Activated gamma-delta T cell (primary cell): ENCODE measurements at regions not wholly inside any gene's neighbourhood (a gene's known extent, or its start where the extent isn't known, plus 50 kb on each side); places are given as distances from the start of the nearest gene placed in this dataset.
A peak's percentile ranks its signal among the peaks of the same experiment; 100 is the strongest.

ENCODE experiments used
- DNase-seq: peaks from one replicate; lab custom pipeline; 2025; lab: John Stamatoyannopoulos, UW

GRCh38 chr15:31473385-31474058, 146.9 kb downstream of the KLF13 start:
- no peak for DNase-seq

GRCh38 chr15:31474059-31474868, 147.6 kb downstream of the KLF13 start:
- no peak for DNase-seq

- no peak for DNase-seq
Measured at GRCh38 chr15:31476236-31476810, 149.7 kb downstream of the KLF13 start.

GRCh38 chr15:31476866-31477265, 150.2 kb downstream of the KLF13 start:
- DNase-seq, result no peak

- no peak for DNase-seq
Measured at GRCh38 chr15:31477301-31477700, 150.7 kb downstream of the KLF13 start.

GRCh38 chr15:31477851-31478701, 151.4 kb downstream of the KLF13 start:
- DNase-seq, result no peak

GRCh38 chr15:31478702-31479221, 152.1 kb downstream of the KLF13 start:
- DNase-seq, result no peak

- no peak for DNase-seq
Measured at GRCh38 chr15:31480356-31481025, 153.9 kb downstream of the KLF13 start.

- DNase-seq, result no peak
Measured at GRCh38 chr15:31481142-31481541, 154.5 kb downstream of the KLF13 start.

GRCh38 chr15:31482122-31482922, 155.7 kb downstream of the KLF13 start:
- no peak for DNase-seq

GRCh38 chr15:31483053-31483985, 156.7 kb downstream of the KLF13 start:
- DNase-seq, result peak; percentile 43

GRCh38 chr15:31483986-31484951, 157.6 kb downstream of the KLF13 start:
- DNase-seq, result no peak

- DNase-seq, result no peak
Measured at GRCh38 chr15:31484986-31485385, 158.4 kb downstream of the KLF13 start.

GRCh38 chr15:31485431-31485830, 158.8 kb downstream of the KLF13 start:
- DNase-seq, result no peak

- no peak for DNase-seq
Measured at GRCh38 chr15:31485911-31486461, 159.4 kb downstream of the KLF13 start.

GRCh38 chr15:31486506-31486905, 159.9 kb downstream of the KLF13 start:
- DNase-seq, result no peak

GRCh38 chr15:31486906-31487695, 160.5 kb downstream of the KLF13 start:
- no peak for DNase-seq
